Astrocyte of the cerebellum (primary cell): ENCODE measurements at regions not wholly inside any gene's neighbourhood (a gene's known extent, or its start where the extent isn't known, plus 50 kb on each side); places are given as distances from the start of the nearest gene placed in this dataset.

Experiments
- DNase-seq: peaks from one replicate; pipeline ENCODE4 v3.0.0-alpha.2; 2011; ENCODE audit warnings: low read depth
- H3K4me3 ChIP-seq: 2 replicates; pipeline ENCODE4 v1.5.1; 2011; ENCODE audit warnings: mild to moderate bottlenecking, low read depth, low read length, moderate library complexity
- in situ Hi-C: cut with HindIII; loops from 2 replicates; pipeline ENCODE4 v1.10.0; 2017; ENCODE audit warnings: low sequenced_read_pairs
- TF ChIP-seq, protein P1 (sequence below): IDR thresholded peaks from 2 replicates; pipeline ENCODE4 v1.5.1; 2012; ENCODE audit warnings: low read length, low read depth, moderate library complexity, mild to moderate bottlenecking; ENCODE audit errors: missing control alignments

GRCh38 chr7:101699399-101699798 lies 70.3 kb upstream of the MYL10 start:
- TF ChIP-seq, protein P1, sequence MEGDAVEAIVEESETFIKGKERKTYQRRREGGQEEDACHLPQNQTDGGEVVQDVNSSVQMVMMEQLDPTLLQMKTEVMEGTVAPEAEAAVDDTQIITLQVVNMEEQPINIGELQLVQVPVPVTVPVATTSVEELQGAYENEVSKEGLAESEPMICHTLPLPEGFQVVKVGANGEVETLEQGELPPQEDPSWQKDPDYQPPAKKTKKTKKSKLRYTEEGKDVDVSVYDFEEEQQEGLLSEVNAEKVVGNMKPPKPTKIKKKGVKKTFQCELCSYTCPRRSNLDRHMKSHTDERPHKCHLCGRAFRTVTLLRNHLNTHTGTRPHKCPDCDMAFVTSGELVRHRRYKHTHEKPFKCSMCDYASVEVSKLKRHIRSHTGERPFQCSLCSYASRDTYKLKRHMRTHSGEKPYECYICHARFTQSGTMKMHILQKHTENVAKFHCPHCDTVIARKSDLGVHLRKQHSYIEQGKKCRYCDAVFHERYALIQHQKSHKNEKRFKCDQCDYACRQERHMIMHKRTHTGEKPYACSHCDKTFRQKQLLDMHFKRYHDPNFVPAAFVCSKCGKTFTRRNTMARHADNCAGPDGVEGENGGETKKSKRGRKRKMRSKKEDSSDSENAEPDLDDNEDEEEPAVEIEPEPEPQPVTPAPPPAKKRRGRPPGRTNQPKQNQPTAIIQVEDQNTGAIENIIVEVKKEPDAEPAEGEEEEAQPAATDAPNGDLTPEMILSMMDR, result no peak
- DNase-seq, result no peak
- no peak overlapping the region for H3K4me3 ChIP-seq
- in situ Hi-C loops, result no loop called here

- TF ChIP-seq, protein P1, result no peak
- H3K4me3 ChIP-seq, result no peak overlapping the region
- in situ Hi-C loops, result no loop called here
- no peak for DNase-seq
These were observed 71.1 kb upstream of the MYL10 start for GRCh38 chr7:101699881-101700823.

DNA sequence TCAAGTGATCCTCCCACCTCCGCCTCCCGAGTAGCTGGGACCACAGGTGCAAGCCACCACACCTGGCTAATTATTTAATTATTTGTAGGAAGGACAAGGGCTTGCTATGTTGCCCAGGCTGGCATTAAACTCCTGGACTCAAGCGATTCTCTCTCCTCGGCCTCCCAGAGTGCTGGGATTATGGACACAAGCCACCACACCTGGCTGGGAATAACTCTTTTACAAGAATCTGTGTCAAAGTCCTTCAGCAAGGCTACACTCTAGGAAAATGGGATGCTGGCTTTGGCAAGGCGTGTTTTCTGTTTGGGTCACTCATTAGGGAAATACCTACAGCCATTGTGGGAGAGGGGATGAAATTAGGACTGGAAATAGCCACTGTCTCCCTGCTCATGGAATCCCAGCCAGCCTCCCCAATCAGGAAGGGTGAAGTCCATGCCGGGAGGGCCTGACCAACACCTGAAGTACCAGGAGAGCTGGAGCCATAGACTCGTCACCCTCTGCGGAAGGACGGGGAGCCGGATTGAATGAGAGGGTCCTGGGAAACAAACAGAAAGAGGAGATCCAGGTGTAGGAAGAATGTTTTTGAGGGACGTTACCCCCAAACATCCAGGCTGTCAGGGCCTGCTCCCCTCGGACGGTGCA lies 72.2 kb upstream of the MYL10 start:
- TF ChIP-seq, protein P1, result no peak
- in situ Hi-C loops, result no loop called here

DNA sequence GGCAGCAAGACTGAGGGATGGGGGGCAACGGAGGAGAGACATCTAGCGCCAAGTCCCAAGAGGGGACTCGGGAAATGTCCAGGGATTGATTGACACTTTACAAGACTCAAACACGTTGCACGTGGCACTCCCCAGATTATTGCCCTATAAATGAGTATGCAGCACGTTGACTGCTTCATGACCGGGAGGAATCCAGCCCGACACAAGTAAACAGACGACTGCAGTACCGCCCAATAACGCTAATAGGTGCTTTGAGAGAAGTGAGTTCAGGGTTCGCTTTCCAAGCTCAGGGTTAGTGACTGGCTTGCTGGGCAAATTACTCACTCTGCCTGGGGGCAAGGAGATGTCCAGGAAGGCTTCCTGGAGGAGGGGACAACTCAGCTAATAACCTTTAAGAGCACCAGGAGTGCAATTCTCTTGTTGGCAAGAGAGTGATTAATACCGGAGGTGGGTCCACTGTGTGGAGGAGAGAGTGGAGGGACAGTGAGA lies 73.3 kb upstream of the MYL10 start:
- H3K4me3 ChIP-seq, result no peak overlapping the region
- in situ Hi-C loops, result no loop called here
- no peak for DNase-seq
- TF ChIP-seq, protein P1, result no peak

More for the DNA sequence above, 72.2 kb upstream of the MYL10 start:
- DNase-seq, result no peak
- H3K4me3 ChIP-seq, result no peak overlapping the region

DNA sequence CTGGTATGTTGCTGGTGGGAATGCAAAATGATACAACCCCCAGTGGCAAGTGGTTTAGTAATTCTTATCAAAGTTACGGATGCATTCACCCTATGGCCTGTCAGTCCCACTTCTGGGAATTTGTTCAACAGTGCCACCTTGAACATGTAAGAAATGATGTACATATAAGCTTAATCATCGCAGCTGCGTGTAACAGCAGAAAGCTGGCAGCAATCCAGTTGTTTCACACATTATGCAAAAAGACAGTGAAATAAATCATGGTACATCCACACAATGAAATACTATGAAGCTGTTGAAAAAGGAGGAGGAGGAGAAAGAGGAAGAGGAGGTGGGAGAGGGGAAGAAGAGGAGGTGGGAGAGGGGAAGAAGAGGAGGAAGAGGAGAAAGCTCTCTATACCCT lies 76.2 kb upstream of the MYL10 start:
- no peak for DNase-seq
- in situ Hi-C loops, result no loop called here
- H3K4me3 ChIP-seq, result no peak overlapping the region
- TF ChIP-seq, protein P1, result no peak

- no peak overlapping the region for H3K4me3 ChIP-seq
- DNase-seq, result no peak
- TF ChIP-seq, protein P1, result no peak
- in situ Hi-C loops, result no loop called here
These were observed 78.5 kb upstream of the MYL10 start for GRCh38 chr7:101707587-101707986.
